ENCODE measurements at regions not wholly inside any gene's neighbourhood (a gene's known extent, or its start where the extent isn't known, plus 50 kb on each side); places are given as distances from the start of the nearest gene placed in this dataset.

- no peak overlapping the region for H3K27ac ChIP-seq
- no peak for TF ChIP-seq CTCF (conservative IDR thresholded peaks at IDR 0.05)
Measured at GRCh38 chr1:14535619-14536355, 62.7 kb upstream of the KAZN start.

- TF ChIP-seq CTCF (conservative IDR thresholded peaks at IDR 0.05), result peak; percentile 66
- H3K27ac ChIP-seq, result no peak overlapping the region
Measured at GRCh38 chr1:14538335-14538734, 60.1 kb upstream of the KAZN start.

GRCh38 chr1:14539309-14539708 lies 59.2 kb upstream of the KAZN start:
- H3K27ac ChIP-seq, result no peak overlapping the region
- TF ChIP-seq CTCF (conservative IDR thresholded peaks at IDR 0.05), result no peak

GRCh38 chr1:14539953-14540563 lies 58.4 kb upstream of the KAZN start:
- no peak for TF ChIP-seq CTCF (conservative IDR thresholded peaks at IDR 0.05)
- no peak overlapping the region for H3K27ac ChIP-seq

GRCh38 chr1:14541348-14541747 lies 57.1 kb upstream of the KAZN start:
- no peak for TF ChIP-seq CTCF (conservative IDR thresholded peaks at IDR 0.05)

GRCh38 chr1:14543191-14543840 lies 55.2 kb upstream of the KAZN start:
- no peak for TF ChIP-seq CTCF (conservative IDR thresholded peaks at IDR 0.05)
- no peak overlapping the region for H3K27ac ChIP-seq

More at GRCh38 chr1:14541348-14541747, 57.1 kb upstream of the KAZN start:
- H3K27ac ChIP-seq, result no peak overlapping the region

- H3K27ac ChIP-seq, result no peak overlapping the region
- TF ChIP-seq CTCF (conservative IDR thresholded peaks at IDR 0.05), result no peak
Measured at GRCh38 chr1:14544319-14544718, 54.2 kb upstream of the KAZN start.
